Naive thymus-derived CD4-positive, alpha-beta T cell (primary cell): ENCODE measurements at regions not wholly inside any gene's neighbourhood (a gene's known extent, or its start where the extent isn't known, plus 50 kb on each side); places are given as distances from the start of the nearest gene placed in this dataset.
"Not testable (repeated sequence)": the region's sequence is repeated elsewhere in the genome, so short reads cannot be mapped to it uniquely, and the experiment has no call there.

Experiments used
- ATAC-seq: fragments of 150-1000 bp; cut with Tn5 transposase; 2 replicates; pipeline ENCODE4 v1.10.0; 2021; ENCODE audit warnings: mild to moderate bottlenecking, moderate library complexity
- CTCF ChIA-PET: fragments of 350-600 bp; sonication (Branson Sonifier 250); formaldehyde crosslinking; loops from one replicate; lab custom pipeline; 2021; ENCODE audit warnings: antibody characterized with exemption; lab: Charles Lee
- POLR2A ChIA-PET: fragments of 350-600 bp; sonication (Branson Sonifier 250); formaldehyde crosslinking; loops from one replicate; lab custom pipeline; 2021; ENCODE audit warnings: antibody characterized with exemption, inconsistent platforms; lab: Charles Lee
- DNase-seq, 9 donors: peaks; one replicate each; pipeline versions ENCODE4 v3.0.0 to v3.0.0-alpha.2; 2020 to 2022; ENCODE audit warnings: mixed read lengths in 1 of 9
- H3K27ac ChIP-seq: one replicate; pipeline ENCODE4 v1.7.0; 2013; ENCODE audit warnings: mild to moderate bottlenecking, low read depth, low read length, moderate library complexity
- H3K27me3 ChIP-seq, 2 donors: one replicate each; pipeline ENCODE4 v1.7.0; 2013; ENCODE audit warnings: low read length in 2 of 2, mild to moderate bottlenecking in 2 of 2, moderate library complexity in 2 of 2; ENCODE audit not compliant: control insufficient read depth in 2 of 2, insufficient read depth in 2 of 2
- H3K36me3 ChIP-seq, 3 experiments: 1 replicate in 2 of 3; 2 replicates in 1 of 3; pipeline ENCODE4 v1.7.0; 2013; ENCODE audit warnings: low read length in 3 of 3, mild to moderate bottlenecking in 3 of 3, moderate library complexity in 1 of 3; ENCODE audit not compliant: insufficient read depth in 3 of 3, control insufficient read depth in 2 of 3
- H3K4me1 ChIP-seq, 2 donors: one replicate each; pipeline ENCODE4 v1.7.0; 2013; ENCODE audit warnings: low read length in 2 of 2, mild to moderate bottlenecking in 2 of 2, moderate library complexity in 1 of 2; ENCODE audit not compliant: control insufficient read depth in 2 of 2, insufficient read depth in 2 of 2
- H3K4me3 ChIP-seq: 2 replicates; pipeline ENCODE4 v1.7.0; 2013; ENCODE audit warnings: mild to moderate bottlenecking, low read length
- H3K9me3 ChIP-seq, 3 experiments: 1 replicate in 2 of 3; 2 replicates in 1 of 3; pipeline ENCODE4 v1.7.0; 2013; ENCODE audit warnings: low read length in 3 of 3; ENCODE audit not compliant: control insufficient read depth in 2 of 3
- H3K27ac Mint-ChIP-seq, 9 donors: one replicate each; pipeline ENCODE4 v1.8.0; 2020 to 2022; ENCODE audit warnings: mixed read lengths in 9 of 9, mild to moderate bottlenecking in 8 of 9, moderate library complexity in 5 of 9, inconsistent platforms in 2 of 9
- H3K27me3 Mint-ChIP-seq, 5 donors: one replicate each; pipeline ENCODE4 v1.8.0; 2021 to 2022; ENCODE audit warnings: mixed read lengths in 5 of 5, mild to moderate bottlenecking in 1 of 5
- H3K36me3 Mint-ChIP-seq, 5 donors: one replicate each; pipeline ENCODE4 v1.8.0; 2020 to 2022; ENCODE audit warnings: mixed read lengths in 5 of 5, mild to moderate bottlenecking in 3 of 5, inconsistent platforms in 1 of 5
- H3K4me1 Mint-ChIP-seq, 7 donors: one replicate each; pipeline ENCODE4 v1.8.0; 2020 to 2022; ENCODE audit warnings: mixed read lengths in 7 of 7, mild to moderate bottlenecking in 3 of 7, inconsistent platforms in 1 of 7
- H3K4me3 Mint-ChIP-seq, 10 donors: one replicate each; pipeline ENCODE4 v1.8.0; 2020 to 2022; ENCODE audit warnings: mild to moderate bottlenecking in 10 of 10, mixed read lengths in 10 of 10, moderate library complexity in 6 of 10, inconsistent platforms in 2 of 10
- H3K9me3 Mint-ChIP-seq, 11 donors: one replicate each; pipeline ENCODE4 v1.8.0; 2020 to 2022; ENCODE audit warnings: mixed read lengths in 11 of 11, mild to moderate bottlenecking in 4 of 11, inconsistent platforms in 1 of 11, moderate library complexity in 1 of 11
- intact Hi-C, 2 donors: fragments of 100-400 bp; cut with micrococcal nuclease; formaldehyde crosslinking; loops; one replicate each; pipeline ENCODE4 v1.15.1; 2023

DNA sequence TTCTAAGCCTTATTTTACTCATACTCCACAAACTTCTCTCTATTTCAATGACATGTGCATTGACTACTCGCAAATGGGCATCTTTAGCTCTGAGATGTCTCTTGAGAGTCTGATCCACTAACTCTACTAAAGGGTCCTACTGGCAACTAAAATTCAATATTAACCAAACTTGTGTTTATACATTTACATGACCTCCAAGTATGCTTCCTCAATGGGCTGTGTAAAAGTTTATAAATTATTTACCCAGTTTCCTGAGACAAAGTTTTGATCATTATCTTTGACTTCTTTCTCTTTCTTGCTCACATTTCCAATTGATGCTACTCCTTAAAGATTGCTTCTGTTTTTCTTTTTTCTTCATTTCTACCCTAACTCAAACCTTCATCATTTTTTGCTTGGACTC is 510.1 kb upstream of the DAB2 start:
- POLR2A ChIA-PET, result no interaction called here
- intact Hi-C loops, result no loop called here
- H3K27me3 ChIP-seq, result peaks cover 0 to 3% of the 10 kb centered on the region in 2 donors
- Mint-ChIP-seq H3K36me3 (no peaks in the 10 kb centered on the region), H3K9me3 (peaks cover 0 to 5% (median 0%) of the 10 kb centered on the region in 11 donors), H3K4me1 (peaks cover 0 to 2% (median 0%) of the 10 kb centered on the region in 7 donors), H3K27ac (no peak overlapping the region), H3K27me3 (peaks cover 18 to 39% (median 27%) of the 10 kb centered on the region in 5 donors), H3K4me3 (no peak overlapping the region)
- DNase-seq, result no peak
- no peaks in the 10 kb centered on the region for H3K36me3 ChIP-seq
- ATAC-seq, result no peak
- no peaks in the 10 kb centered on the region for H3K9me3 ChIP-seq
- CTCF ChIA-PET, result no interaction called here
- no peaks in the 10 kb centered on the region for H3K4me1 ChIP-seq
- no peak overlapping the region for H3K27ac ChIP-seq
- H3K4me3 ChIP-seq, result no peak overlapping the region

DNA sequence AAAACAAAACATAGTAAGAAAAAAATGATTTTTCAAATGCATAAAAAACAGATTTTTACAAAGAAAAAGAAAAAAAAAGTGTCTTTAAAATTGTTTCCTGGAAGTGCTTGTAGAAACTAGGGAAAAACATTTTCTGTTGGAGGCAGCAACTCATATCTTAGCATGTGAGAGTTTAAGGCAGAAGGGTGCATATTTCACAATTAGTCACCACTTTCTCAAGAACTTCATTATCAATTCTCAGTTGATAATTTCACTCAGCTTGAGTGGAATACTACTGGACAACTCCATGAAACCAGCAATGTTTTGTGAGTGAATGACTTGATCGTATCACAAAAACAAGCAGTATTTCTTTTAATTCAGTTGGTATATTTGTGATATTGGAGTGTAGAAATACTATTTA is 508.3 kb upstream of the DAB2 start:
- H3K27me3 ChIP-seq, result peaks cover 0 to 3% of the 10 kb centered on the region in 2 donors
- Mint-ChIP-seq H3K27me3 (peaks cover 19 to 49% (median 28%) of the 10 kb centered on the region in 5 donors), H3K27ac (no peak overlapping the region), H3K36me3 (no peaks in the 10 kb centered on the region), H3K4me1 (no peaks in the 10 kb centered on the region), H3K9me3 (peaks cover 0 to under 1% (median 0%) of the 10 kb centered on the region in 11 donors), H3K4me3 (no peak overlapping the region)
- no peaks in the 10 kb centered on the region for H3K9me3 ChIP-seq
- intact Hi-C loops, result no loop called here
- CTCF ChIA-PET, result no interaction called here
- POLR2A ChIA-PET, result no interaction called here
- no peak overlapping the region for H3K27ac ChIP-seq
- no peak overlapping the region for H3K4me3 ChIP-seq
- H3K36me3 ChIP-seq, result no peaks in the 10 kb centered on the region
- no peaks in the 10 kb centered on the region for H3K4me1 ChIP-seq
- DNase-seq (no peak), ATAC-seq (no peak)

DNA sequence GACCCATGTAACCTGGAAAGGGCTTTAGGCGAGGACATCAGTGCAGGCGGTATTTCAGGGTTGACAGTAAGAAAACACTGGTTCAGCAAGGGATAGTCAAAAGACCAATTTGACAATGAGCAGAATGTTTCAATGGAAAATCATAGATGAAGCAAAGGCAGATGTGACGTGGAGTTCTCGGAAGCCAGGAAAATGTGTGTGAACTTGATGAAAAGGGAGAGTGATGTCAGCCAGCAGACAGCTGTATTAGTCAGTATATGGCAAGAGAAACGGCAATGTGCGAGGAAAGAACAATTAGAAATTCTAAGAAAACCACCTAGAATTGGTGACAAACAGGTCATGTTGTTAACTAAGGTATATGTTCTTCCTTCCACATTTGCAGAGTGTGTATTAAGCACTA is 503.9 kb upstream of the DAB2 start:
- no peak for ATAC-seq
- H3K27me3 ChIP-seq, result no peaks in the 10 kb centered on the region
- no peak for DNase-seq
- CTCF ChIA-PET, result no interaction called here
- no peak overlapping the region for H3K4me3 ChIP-seq
- no peaks in the 10 kb centered on the region for H3K36me3 Mint-ChIP-seq
- intact Hi-C loops, result no loop called here
- no peaks in the 10 kb centered on the region for H3K4me1 Mint-ChIP-seq
- no peaks in the 10 kb centered on the region for H3K9me3 ChIP-seq
- no peaks in the 10 kb centered on the region for H3K4me1 ChIP-seq
- no peaks in the 10 kb centered on the region for H3K36me3 ChIP-seq
- H3K27ac ChIP-seq, result no peak overlapping the region
- POLR2A ChIA-PET, result no interaction called here
- no peak overlapping the region for H3K27ac Mint-ChIP-seq
- H3K4me3 Mint-ChIP-seq, result no peak overlapping the region
- peaks cover 18 to 31% (median 27%) of the 10 kb centered on the region in 5 donors for H3K27me3 Mint-ChIP-seq
- H3K9me3 Mint-ChIP-seq, result peaks cover 0 to 1% (median 0%) of the 10 kb centered on the region in 11 donors

DNA sequence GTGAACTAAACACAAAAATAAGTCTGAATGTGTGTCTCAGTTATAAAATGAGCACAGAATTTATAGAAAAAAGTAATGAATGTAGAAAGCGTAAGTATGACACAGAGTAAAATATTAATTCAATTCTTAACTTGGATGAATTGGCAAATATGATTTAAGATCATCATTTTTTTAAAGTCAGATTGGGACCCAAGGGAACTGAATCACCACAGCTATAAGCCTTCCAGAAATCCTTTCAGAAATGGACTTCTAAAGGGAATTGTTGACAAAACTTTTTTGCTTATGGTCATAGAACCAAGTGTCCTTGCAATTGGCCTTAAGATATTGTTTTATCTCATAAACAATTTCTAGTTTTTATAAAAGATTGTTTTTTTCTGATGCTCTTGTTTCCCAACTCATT is 495.1 kb upstream of the DAB2 start:
- Mint-ChIP-seq H3K27ac (no peak overlapping the region), H3K9me3 (peaks cover 0 to 5% (median 0%) of the 10 kb centered on the region in 11 donors)
- no peak overlapping the region for H3K27ac ChIP-seq

DNA sequence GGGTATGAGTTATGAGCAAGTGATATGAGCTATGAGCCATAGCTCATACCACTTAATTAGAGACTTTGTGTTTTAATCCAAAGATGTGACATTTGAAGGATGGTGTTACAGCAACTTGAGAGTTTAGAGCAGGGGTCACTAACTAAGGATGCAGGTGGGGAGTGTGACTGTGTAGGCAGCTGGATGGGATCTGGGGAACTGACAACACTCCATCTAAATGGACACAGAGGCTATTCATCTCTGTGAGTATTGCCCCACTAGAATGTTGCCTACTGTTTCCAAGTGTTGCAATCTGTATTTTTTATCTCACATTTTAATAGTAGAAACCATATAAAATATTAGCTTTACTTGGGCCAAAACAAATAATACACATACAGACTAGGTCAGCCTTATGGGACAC is 488.1 kb upstream of the DAB2 start:
- peaks cover 1 to 16% (median 14%) of the 10 kb centered on the region in 5 donors for H3K27me3 Mint-ChIP-seq
- Histone ChIP-seq H3K36me3 (no peaks in the 10 kb centered on the region), H3K4me1 (no peaks in the 10 kb centered on the region), H3K9me3 (no peaks in the 10 kb centered on the region), H3K27me3 (no peaks in the 10 kb centered on the region), H3K4me3 (no peak overlapping the region), H3K27ac (no peak overlapping the region)
- intact Hi-C loops, result no loop called here
- ChIA-PET CTCF (no interaction called here), POLR2A (no interaction called here)
- no peak overlapping the region for H3K27ac Mint-ChIP-seq
- H3K9me3 Mint-ChIP-seq, result peaks cover 0 to 17% (median 5%) of the 10 kb centered on the region in 11 donors
- ATAC-seq (no peak), DNase-seq (no peak)
- no peak overlapping the region for H3K4me3 Mint-ChIP-seq
- no peaks in the 10 kb centered on the region for H3K36me3 Mint-ChIP-seq
- no peaks in the 10 kb centered on the region for H3K4me1 Mint-ChIP-seq

More for the DNA sequence above, 495.1 kb upstream of the DAB2 start:
- Histone ChIP-seq H3K4me3 (no peak overlapping the region), H3K27me3 (no peaks in the 10 kb centered on the region), H3K36me3 (no peaks in the 10 kb centered on the region), H3K4me1 (no peaks in the 10 kb centered on the region), H3K9me3 (no peaks in the 10 kb centered on the region)
- Mint-ChIP-seq H3K4me3 (no peak overlapping the region), H3K4me1 (no peaks in the 10 kb centered on the region), H3K36me3 (no peaks in the 10 kb centered on the region), H3K27me3 (peaks cover 0 to 6% (median 4%) of the 10 kb centered on the region in 5 donors)
- DNase-seq (no peak), ATAC-seq (no peak)
- ChIA-PET CTCF (no interaction called here), POLR2A (no interaction called here)
- intact Hi-C loops, result no loop called here

DNA sequence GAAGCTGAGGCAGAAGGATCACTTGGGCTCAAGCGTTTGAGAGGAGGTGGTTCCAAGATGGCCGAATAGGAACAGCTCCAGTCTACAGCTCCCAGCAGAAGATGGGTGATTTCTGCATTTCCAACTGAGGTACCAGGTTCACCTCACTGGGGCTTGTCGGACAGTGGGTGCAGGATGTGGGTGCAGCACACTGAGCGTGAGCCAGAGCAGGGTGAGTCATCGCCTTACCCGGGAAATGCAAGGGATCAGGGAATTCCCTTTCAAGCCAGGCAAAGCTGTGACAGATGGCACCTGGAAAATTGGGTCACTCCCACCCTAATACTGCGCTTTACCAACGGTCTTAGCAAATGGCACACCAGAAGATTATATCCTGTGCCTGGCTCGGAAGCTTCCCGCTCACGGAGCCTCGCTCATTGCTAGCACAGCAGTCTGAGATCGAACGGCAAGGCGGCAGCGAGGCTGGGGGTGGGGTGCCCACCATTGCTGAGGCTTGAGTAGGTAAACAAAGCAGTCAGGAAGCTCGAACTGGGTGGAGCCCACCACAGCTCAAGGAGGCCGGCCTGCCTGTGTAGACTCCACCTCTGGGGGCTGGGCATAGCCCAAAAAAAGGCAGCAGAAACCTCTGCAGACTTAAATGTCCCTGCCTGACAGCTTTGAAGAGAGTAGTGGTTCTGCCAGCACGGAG is 482.6 kb upstream of the DAB2 start:
- H3K36me3 Mint-ChIP-seq, H3K27ac Mint-ChIP-seq, H3K27me3 ChIP-seq, H3K4me1 ChIP-seq, H3K4me1 Mint-ChIP-seq, H3K4me3 Mint-ChIP-seq, H3K9me3 ChIP-seq, H3K36me3 ChIP-seq, ATAC-seq, intact Hi-C loops, DNase-seq, H3K27ac ChIP-seq, POLR2A ChIA-PET, CTCF ChIA-PET, H3K4me3 ChIP-seq: not testable (repeated sequence)
- Mint-ChIP-seq H3K27me3 (peaks cover 0 to 35% (median 27%) of the 10 kb centered on the region in 5 donors), H3K9me3 (peaks cover 0 to 17% (median 4%) of the 10 kb centered on the region in 11 donors)

DNA sequence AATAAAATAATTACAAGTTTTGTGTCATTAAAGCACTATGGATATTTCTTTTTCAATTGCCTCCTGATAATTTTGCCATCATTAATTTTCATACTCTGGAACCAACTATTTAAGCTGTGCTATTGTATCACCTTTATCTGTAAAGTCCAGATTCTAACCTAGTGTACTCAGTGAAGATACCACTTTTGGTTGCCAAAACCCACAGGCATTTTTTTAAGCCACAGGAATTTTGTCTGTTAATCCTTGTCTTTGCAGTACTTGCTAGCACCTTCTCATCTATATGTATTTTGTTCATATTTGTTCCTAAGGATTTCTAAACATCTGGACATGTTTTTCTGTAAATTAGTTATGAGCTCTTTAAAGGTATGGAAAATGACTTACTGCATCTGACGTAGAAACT is 481.4 kb upstream of the DAB2 start:
- ChIA-PET CTCF (no interaction called here), POLR2A (no interaction called here)
- Histone ChIP-seq H3K36me3 (no peaks in the 10 kb centered on the region), H3K4me1 (no peaks in the 10 kb centered on the region), H3K27ac (no peak overlapping the region), H3K4me3 (no peak overlapping the region), H3K27me3 (peaks cover 0 to 3% of the 10 kb centered on the region in 2 donors), H3K9me3 (no peaks in the 10 kb centered on the region)
- H3K9me3 Mint-ChIP-seq, result peaks cover 0 to 17% (median 4%) of the 10 kb centered on the region in 11 donors
- H3K4me1 Mint-ChIP-seq, result no peaks in the 10 kb centered on the region
- ATAC-seq (no peak), DNase-seq (no peak)
- no peak overlapping the region for H3K27ac Mint-ChIP-seq
- H3K4me3 Mint-ChIP-seq, result no peak overlapping the region
- peaks cover 0 to 32% (median 30%) of the 10 kb centered on the region in 5 donors for H3K27me3 Mint-ChIP-seq
- intact Hi-C loops, result no loop called here
- H3K36me3 Mint-ChIP-seq, result no peaks in the 10 kb centered on the region
